ENCODE measurements at regions not wholly inside any gene's neighbourhood (a gene's known extent, or its start where the extent isn't known, plus 50 kb on each side); places are given as distances from the start of the nearest gene placed in this dataset.

DNA sequence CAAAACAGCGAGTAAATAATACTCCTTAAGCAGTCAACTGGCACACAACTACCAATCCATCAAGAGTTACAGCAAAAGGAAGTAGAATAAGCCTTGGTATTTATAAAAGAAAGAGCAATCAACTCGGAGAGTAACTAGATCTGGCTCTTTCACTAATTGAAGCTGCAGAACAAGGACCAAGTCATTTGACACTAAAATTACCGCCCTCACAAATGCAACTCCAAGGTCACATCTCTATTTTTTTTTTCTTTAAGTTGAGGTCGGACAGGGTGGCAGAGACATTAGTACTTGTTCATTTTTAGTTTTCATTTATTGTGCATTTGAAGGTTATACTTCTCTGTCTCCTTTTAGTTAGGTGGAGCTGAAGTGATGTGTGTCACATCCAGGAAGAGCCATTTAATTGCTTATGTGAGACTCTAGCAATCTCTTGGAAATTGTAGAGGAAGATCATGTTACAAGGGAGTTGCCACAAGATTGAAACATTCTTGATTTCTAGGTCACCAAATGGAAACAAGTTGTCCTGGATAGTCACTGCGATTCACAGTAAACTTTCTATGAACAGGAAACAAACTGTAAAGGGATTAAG lies 138.1 kb upstream of the ADAMTS5 start (continued):
- TF ChIP-seq, protein P1, sequence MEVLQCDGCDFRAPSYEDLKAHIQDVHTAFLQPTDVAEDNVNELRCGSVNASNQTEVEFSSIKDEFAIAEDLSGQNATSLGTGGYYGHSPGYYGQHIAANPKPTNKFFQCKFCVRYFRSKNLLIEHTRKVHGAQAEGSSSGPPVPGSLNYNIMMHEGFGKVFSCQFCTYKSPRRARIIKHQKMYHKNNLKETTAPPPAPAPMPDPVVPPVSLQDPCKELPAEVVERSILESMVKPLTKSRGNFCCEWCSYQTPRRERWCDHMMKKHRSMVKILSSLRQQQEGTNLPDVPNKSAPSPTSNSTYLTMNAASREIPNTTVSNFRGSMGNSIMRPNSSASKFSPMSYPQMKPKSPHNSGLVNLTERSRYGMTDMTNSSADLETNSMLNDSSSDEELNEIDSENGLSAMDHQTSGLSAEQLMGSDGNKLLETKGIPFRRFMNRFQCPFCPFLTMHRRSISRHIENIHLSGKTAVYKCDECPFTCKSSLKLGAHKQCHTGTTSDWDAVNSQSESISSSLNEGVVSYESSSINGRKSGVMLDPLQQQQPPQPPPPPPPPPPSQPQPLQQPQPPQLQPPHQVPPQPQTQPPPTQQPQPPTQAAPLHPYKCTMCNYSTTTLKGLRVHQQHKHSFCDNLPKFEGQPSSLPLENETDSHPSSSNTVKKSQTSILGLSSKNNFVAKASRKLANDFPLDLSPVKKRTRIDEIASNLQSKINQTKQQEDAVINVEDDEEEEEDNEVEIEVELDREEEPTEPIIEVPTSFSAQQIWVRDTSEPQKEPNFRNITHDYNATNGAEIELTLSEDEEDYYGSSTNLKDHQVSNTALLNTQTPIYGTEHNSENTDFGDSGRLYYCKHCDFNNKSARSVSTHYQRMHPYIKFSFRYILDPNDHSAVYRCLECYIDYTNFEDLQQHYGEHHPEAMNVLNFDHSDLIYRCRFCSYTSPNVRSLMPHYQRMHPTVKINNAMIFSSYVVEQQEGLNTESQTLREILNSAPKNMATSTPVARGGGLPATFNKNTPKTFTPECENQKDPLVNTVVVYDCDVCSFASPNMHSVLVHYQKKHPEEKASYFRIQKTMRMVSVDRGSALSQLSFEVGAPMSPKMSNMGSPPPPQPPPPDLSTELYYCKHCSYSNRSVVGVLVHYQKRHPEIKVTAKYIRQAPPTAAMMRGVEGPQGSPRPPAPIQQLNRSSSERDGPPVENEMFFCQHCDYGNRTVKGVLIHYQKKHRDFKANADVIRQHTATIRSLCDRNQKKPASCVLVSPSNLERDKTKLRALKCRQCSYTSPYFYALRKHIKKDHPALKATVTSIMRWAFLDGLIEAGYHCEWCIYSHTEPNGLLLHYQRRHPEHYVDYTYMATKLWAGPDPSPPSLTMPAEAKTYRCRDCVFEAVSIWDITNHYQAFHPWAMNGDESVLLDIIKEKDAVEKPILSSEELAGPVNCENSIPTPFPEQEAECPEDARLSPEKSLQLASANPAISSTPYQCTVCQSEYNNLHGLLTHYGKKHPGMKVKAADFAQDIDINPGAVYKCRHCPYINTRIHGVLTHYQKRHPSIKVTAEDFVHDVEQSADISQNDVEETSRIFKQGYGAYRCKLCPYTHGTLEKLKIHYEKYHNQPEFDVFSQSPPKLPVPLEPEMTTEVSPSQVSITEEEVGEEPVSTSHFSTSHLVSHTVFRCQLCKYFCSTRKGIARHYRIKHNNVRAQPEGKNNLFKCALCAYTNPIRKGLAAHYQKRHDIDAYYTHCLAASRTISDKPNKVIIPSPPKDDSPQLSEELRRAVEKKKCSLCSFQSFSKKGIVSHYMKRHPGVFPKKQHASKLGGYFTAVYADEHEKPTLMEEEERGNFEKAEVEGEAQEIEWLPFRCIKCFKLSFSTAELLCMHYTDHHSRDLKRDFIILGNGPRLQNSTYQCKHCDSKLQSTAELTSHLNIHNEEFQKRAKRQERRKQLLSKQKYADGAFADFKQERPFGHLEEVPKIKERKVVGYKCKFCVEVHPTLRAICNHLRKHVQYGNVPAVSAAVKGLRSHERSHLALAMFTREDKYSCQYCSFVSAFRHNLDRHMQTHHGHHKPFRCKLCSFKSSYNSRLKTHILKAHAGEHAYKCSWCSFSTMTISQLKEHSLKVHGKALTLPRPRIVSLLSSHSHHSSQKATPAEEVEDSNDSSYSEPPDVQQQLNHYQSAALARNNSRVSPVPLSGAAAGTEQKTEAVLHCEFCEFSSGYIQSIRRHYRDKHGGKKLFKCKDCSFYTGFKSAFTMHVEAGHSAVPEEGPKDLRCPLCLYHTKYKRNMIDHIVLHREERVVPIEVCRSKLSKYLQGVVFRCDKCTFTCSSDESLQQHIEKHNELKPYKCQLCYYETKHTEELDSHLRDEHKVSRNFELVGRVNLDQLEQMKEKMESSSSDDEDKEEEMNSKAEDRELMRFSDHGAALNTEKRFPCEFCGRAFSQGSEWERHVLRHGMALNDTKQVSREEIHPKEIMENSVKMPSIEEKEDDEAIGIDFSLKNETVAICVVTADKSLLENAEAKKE (CRISPR knock-in tag; IDR thresholded peaks at IDR 0.05), result no peak
- TF ChIP-seq EZH2 (IDR thresholded peaks at IDR 0.05; ENCODE audit: low read depth, unreplicated experiment) (no peak), ZNF331 (CRISPR knock-in tag; IDR thresholded peaks at IDR 0.05; ENCODE audit: low read depth) (no peak)
- TF ChIP-seq, protein P2, sequence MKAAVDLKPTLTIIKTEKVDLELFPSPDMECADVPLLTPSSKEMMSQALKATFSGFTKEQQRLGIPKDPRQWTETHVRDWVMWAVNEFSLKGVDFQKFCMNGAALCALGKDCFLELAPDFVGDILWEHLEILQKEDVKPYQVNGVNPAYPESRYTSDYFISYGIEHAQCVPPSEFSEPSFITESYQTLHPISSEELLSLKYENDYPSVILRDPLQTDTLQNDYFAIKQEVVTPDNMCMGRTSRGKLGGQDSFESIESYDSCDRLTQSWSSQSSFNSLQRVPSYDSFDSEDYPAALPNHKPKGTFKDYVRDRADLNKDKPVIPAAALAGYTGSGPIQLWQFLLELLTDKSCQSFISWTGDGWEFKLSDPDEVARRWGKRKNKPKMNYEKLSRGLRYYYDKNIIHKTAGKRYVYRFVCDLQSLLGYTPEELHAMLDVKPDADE (IDR thresholded peaks at IDR 0.05), result no peak

GRCh38 chr21:27103768-27104167 lies 136.9 kb upstream of the ADAMTS5 start:
- Mint-ChIP-seq H3K27ac (no peak overlapping the region), H3K27me3 (ENCODE audit: insufficient read depth, low read depth, poor library complexity) (no peaks in the 10 kb centered on the region), H3K4me3 (no peak overlapping the region), H3K4me1 (peaks cover 13% of the 10 kb centered on the region), H3K36me3 (ENCODE audit: low read depth) (0 out of 3 replicates have a peak, but pooled peaks cover under 1% of the 10 kb centered on the region), H3K9me3 (peaks cover 5% of the 10 kb centered on the region; the same call in 2 of the 3 replicates)
- DNase-seq (ENCODE audit: low spot score), result no peak
- no peaks in the 10 kb centered on the region for H3F3A ChIP-seq (replicated peaks; ENCODE audit: low read depth)
- TF ChIP-seq ZNF114 (CRISPR knock-in tag; IDR thresholded peaks at IDR 0.05), result no peak
- H2AFZ ChIP-seq, result no peak overlapping the region
- H3K79me2 ChIP-seq (replicated peaks; ENCODE audit: insufficient read depth), result no peaks in the 10 kb centered on the region
- H3K27ac ChIP-seq (ENCODE audit: low read depth), result no peak overlapping the region
- H3K9me2 ChIP-seq (ENCODE audit: insufficient read depth), result no peaks in the 10 kb centered on the region
- H3K4me2 ChIP-seq, result no peak overlapping the region
- no peaks in the 10 kb centered on the region for H4K20me1 ChIP-seq (replicated peaks; ENCODE audit: insufficient read depth)
- no peak for ATAC-seq
- no peaks in the 10 kb centered on the region for H3K4me1 ChIP-seq (ENCODE audit: insufficient read depth)
- H3K36me3 ChIP-seq (ENCODE audit: insufficient read depth), result no peaks in the 10 kb centered on the region
- no peaks in the 10 kb centered on the region for H3K27me3 ChIP-seq (ENCODE audit: insufficient read depth)
- H3K4me3 ChIP-seq, result no peak overlapping the region

All from GM23338 (cell line).